ENCODE measurements at regions not wholly inside any gene's neighbourhood (a gene's known extent, or its start where the extent isn't known, plus 50 kb on each side); places are given as distances from the start of the nearest gene placed in this dataset.
"Not testable (repeated sequence)": the region's sequence is repeated elsewhere in the genome, so short reads cannot be mapped to it uniquely, and the experiment has no call there.

DNA sequence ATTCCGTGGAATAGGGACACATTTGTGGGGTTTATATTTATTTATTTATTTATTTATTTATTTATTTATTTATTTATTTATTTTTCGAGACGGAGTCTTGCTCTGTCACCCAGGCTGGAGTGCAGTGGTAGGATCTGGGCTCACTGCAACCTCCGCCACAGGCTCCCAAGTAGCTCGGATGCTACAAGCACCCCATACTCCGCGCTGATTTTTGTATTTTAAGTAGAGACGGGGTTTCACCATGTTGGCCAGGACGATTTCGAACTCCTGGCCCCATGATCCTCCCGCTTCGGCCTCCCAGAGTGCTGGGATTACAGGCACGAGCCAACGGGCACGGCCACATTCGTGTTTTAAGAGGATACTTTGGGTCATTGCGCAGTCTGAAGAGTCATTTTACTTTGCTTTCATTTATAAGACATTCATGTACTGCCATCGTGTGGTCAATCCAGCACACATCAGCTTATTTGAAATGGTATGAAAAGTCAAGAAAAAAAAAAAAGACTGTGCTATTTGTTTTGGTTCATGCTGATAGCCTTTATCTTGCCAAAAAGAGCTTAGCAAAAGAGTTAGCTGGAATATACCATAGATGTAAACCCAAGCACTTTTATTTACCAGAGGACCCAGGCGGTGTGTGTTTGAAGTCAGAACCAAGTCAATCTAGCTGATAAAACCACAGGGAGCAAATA is 1075.0 kb downstream of the EPHA3 start:
- not testable (repeated sequence) for H3K9me3 Mint-ChIP-seq; H3K36me3 Mint-ChIP-seq (ENCODE audit: low read depth); H3K4me1 Mint-ChIP-seq; H3K4me1 ChIP-seq (ENCODE audit: control insufficient read depth, insufficient read depth, low read length); H3K27me3 Mint-ChIP-seq (ENCODE audit: insufficient read depth); H3K27ac ChIP-seq (ENCODE audit: low read depth, low read length); H3K9me3 ChIP-seq (ENCODE audit: control insufficient read depth, low read length); H3K27ac Mint-ChIP-seq; H3K27me3 ChIP-seq (ENCODE audit: control insufficient read depth, insufficient read depth, low read length, poor library complexity, severe bottlenecking); H3K36me3 ChIP-seq (ENCODE audit: control insufficient read depth, insufficient read depth, low read length); H3K4me3 ChIP-seq (ENCODE audit: low read length); H3K9ac ChIP-seq (ENCODE audit: extremely low read depth, low read length, poor library complexity, severe bottlenecking)
- WGBS, 2 experiments (ENCODE audit: insufficient coverage in 1 of 2, insufficient read length in 1 of 2) = 28 to 43% methylated on average over 13 to 17 of the region's 19 CpGs
- H3K4me3 Mint-ChIP-seq = peak overlapping the region; percentile 19
- TF ChIP-seq, protein P1, sequence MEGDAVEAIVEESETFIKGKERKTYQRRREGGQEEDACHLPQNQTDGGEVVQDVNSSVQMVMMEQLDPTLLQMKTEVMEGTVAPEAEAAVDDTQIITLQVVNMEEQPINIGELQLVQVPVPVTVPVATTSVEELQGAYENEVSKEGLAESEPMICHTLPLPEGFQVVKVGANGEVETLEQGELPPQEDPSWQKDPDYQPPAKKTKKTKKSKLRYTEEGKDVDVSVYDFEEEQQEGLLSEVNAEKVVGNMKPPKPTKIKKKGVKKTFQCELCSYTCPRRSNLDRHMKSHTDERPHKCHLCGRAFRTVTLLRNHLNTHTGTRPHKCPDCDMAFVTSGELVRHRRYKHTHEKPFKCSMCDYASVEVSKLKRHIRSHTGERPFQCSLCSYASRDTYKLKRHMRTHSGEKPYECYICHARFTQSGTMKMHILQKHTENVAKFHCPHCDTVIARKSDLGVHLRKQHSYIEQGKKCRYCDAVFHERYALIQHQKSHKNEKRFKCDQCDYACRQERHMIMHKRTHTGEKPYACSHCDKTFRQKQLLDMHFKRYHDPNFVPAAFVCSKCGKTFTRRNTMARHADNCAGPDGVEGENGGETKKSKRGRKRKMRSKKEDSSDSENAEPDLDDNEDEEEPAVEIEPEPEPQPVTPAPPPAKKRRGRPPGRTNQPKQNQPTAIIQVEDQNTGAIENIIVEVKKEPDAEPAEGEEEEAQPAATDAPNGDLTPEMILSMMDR (conservative IDR thresholded peaks at IDR 0.05) = peak; percentile 67
- DNase-seq = peak; percentile 74

DNA sequence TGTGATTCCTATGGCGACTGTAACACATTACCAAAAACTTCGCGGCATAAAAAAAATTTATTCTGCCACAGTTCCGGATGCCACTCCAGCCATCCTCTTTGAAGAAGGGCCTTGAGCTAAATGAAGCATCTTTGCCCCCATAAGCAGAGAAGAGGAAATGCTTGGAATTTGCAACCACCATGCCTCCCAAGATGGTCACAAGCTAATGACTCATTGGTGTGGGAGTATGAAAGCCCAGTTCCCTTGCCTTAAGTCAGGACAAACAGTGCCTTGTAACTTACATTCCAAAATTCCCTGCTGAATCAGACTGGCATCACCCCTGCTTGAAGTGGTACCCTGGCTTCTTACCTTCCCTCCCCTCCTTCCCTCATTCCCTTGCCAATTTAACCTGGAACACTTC is 1077.4 kb downstream of the EPHA3 start:
- no peaks in the 10 kb centered on the region for H3K9me3 ChIP-seq (ENCODE audit: control insufficient read depth, low read length)
- Mint-ChIP-seq H3K36me3 (ENCODE audit: low read depth) (no peaks in the 10 kb centered on the region), H3K27ac (no peak overlapping the region), H3K27me3 (ENCODE audit: insufficient read depth) (peaks cover under 1% of the 10 kb centered on the region), H3K4me3 (no peak overlapping the region), H3K9me3 (peaks cover 3% of the 10 kb centered on the region), H3K4me1 (no peaks in the 10 kb centered on the region)
- no peak for DNase-seq
- no peaks in the 10 kb centered on the region for H3K4me1 ChIP-seq (ENCODE audit: control insufficient read depth, insufficient read depth, low read length)
- H3K4me3 ChIP-seq (ENCODE audit: low read length) = no peak overlapping the region
- H3K27ac ChIP-seq (ENCODE audit: low read depth, low read length) = no peak overlapping the region
- WGBS, 2 experiments (ENCODE audit: insufficient coverage in 1 of 2, insufficient read length in 1 of 2) = 90 to 97% methylated on average over 4 of the region's 4 CpGs
- no peaks in the 10 kb centered on the region for H3K27me3 ChIP-seq (ENCODE audit: control insufficient read depth, insufficient read depth, low read length, poor library complexity, severe bottlenecking)
- H3K9ac ChIP-seq (ENCODE audit: extremely low read depth, low read length, poor library complexity, severe bottlenecking) = no peak overlapping the region
- TF ChIP-seq, protein P1 (conservative IDR thresholded peaks at IDR 0.05) = no peak
- H3K36me3 ChIP-seq (ENCODE audit: control insufficient read depth, insufficient read depth, low read length) = no peaks in the 10 kb centered on the region

DNA sequence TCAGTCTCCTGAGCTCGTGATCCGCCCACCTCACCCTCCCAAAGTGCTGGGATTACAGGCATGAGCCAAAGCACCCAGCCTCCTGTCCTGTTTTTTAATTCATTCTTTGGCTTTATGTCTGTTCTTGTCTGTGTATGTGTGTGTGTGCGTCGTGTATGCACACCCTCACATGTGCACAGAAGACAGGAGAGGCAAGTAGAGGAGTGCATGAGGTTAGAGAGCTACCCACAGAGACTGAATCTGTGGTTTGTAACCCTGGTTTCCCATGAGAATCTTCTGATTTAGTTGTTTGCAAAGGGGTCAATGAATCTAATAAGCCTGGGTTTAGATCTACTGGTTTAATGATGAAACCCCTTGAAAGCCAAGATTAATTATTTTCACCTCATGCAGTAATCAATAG is 1090.0 kb downstream of the EPHA3 start:
- H3K9me3 ChIP-seq (ENCODE audit: control insufficient read depth, low read length) = peaks cover 12% of the 10 kb centered on the region
- H3K9me3 Mint-ChIP-seq = peaks cover 30% of the 10 kb centered on the region
- DNase-seq; H3K4me1 Mint-ChIP-seq; H3K9ac ChIP-seq (ENCODE audit: extremely low read depth, low read length, poor library complexity, severe bottlenecking); H3K27ac ChIP-seq (ENCODE audit: low read depth, low read length); H3K36me3 ChIP-seq (ENCODE audit: control insufficient read depth, insufficient read depth, low read length); H3K36me3 Mint-ChIP-seq (ENCODE audit: low read depth); H3K27me3 ChIP-seq (ENCODE audit: control insufficient read depth, insufficient read depth, low read length, poor library complexity, severe bottlenecking); H3K4me3 Mint-ChIP-seq; H3K4me1 ChIP-seq (ENCODE audit: control insufficient read depth, insufficient read depth, low read length); H3K27me3 Mint-ChIP-seq (ENCODE audit: insufficient read depth); H3K4me3 ChIP-seq (ENCODE audit: low read length); H3K27ac Mint-ChIP-seq: not testable (repeated sequence)
- WGBS, 2 experiments (ENCODE audit: insufficient coverage in 1 of 2, insufficient read length in 1 of 2) = 93% methylated on average over 4 of the region's 4 CpGs; no CpG with 5 or more reads in 1 of the 2 experiments

DNA sequence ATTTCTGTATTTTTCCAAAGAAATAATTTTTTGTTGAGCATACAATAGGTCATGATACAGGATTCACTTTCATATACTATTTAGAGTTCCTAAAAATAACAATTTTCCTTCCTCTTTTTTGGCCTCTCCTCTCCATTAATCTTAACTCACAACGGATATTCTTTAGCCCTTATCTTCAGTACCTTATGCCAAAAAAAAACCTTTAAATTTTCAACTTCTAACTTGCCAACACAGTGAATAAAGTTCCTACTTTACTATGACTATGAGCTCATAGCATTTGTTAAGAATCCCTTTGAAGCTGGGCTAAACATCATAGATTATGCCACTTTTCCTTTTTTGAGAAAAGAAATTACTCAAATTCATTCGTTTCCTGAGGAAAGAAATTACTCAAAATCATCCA is 1095.5 kb downstream of the EPHA3 start:
- H3K27ac Mint-ChIP-seq; H3K36me3 ChIP-seq (ENCODE audit: control insufficient read depth, insufficient read depth, low read length); H3K4me3 ChIP-seq (ENCODE audit: low read length); H3K9me3 ChIP-seq (ENCODE audit: control insufficient read depth, low read length); H3K9ac ChIP-seq (ENCODE audit: extremely low read depth, low read length, poor library complexity, severe bottlenecking); H3K9me3 Mint-ChIP-seq; H3K4me3 Mint-ChIP-seq; DNase-seq; H3K27me3 ChIP-seq (ENCODE audit: control insufficient read depth, insufficient read depth, low read length, poor library complexity, severe bottlenecking); H3K4me1 ChIP-seq (ENCODE audit: control insufficient read depth, insufficient read depth, low read length); H3K36me3 Mint-ChIP-seq (ENCODE audit: low read depth); H3K27me3 Mint-ChIP-seq (ENCODE audit: insufficient read depth); H3K27ac ChIP-seq (ENCODE audit: low read depth, low read length); H3K4me1 Mint-ChIP-seq: not testable (repeated sequence)
- WGBS, 2 experiments (ENCODE audit: insufficient coverage in 1 of 2, insufficient read length in 1 of 2) = 88 to 90% methylated on average over 2 of the region's 2 CpGs

DNA sequence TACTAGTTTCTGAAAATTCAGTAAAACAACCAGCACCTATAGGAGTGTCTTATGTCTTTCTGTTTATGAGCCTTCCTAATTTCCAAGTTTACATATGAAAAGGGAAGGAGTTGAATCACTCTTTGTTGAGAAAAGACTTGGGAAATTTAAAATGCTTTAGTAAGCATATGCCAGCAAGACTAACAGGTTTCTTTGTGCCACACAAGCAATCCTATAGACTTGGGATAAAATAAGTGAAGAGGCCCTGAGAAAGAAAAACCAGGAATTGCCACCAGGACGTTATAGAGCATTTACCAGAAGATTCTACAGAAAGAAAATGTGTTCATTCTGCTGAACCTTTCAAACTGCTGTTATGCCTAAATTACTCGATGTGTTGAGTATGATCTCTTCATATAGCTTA is 1099.1 kb downstream of the EPHA3 start:
- not testable (repeated sequence) for H3K4me1 Mint-ChIP-seq; H3K4me3 Mint-ChIP-seq; H3K9me3 Mint-ChIP-seq; H3K27ac Mint-ChIP-seq; H3K27me3 ChIP-seq (ENCODE audit: control insufficient read depth, insufficient read depth, low read length, poor library complexity, severe bottlenecking); H3K36me3 Mint-ChIP-seq (ENCODE audit: low read depth); H3K9ac ChIP-seq (ENCODE audit: extremely low read depth, low read length, poor library complexity, severe bottlenecking); H3K4me1 ChIP-seq (ENCODE audit: control insufficient read depth, insufficient read depth, low read length); H3K9me3 ChIP-seq (ENCODE audit: control insufficient read depth, low read length); H3K27ac ChIP-seq (ENCODE audit: low read depth, low read length); H3K36me3 ChIP-seq (ENCODE audit: control insufficient read depth, insufficient read depth, low read length); DNase-seq; H3K4me3 ChIP-seq (ENCODE audit: low read length); H3K27me3 Mint-ChIP-seq (ENCODE audit: insufficient read depth)
- 69 to 81% methylated on average over 2 of the region's 2 CpGs for WGBS, 2 experiments (ENCODE audit: insufficient coverage in 1 of 2, insufficient read length in 1 of 2)
